Thyroid gland (tissue), 4 donors: ENCODE measurements at regions not wholly inside any gene's neighbourhood (a gene's known extent, or its start where the extent isn't known, plus 50 kb on each side); places are given as distances from the start of the nearest gene placed in this dataset.

Experiments used
- DNase-seq, 2 donors: peaks; one replicate each; pipeline ENCODE4 v3.0.0-alpha.2; 2019
- H3K27ac ChIP-seq, 3 donors: fragments of 200-600 bp; sonication (generic); 1 replicate in 2 of 3; 2 replicates in 1 of 3; pipeline ENCODE4 v1.5.1; 2016 to 2019; ENCODE audit warnings: mild to moderate bottlenecking in 1 of 3, moderate library complexity in 1 of 3
- H3K27me3 ChIP-seq: fragments of 200-600 bp; sonication (generic); one replicate; pipeline ENCODE4 v1.5.1; 2019
- H3K36me3 ChIP-seq, 2 donors: fragments of 200-600 bp; sonication (generic); one replicate each; pipeline ENCODE4 v1.5.1; 2016 to 2019
- H3K4me1 ChIP-seq, 2 donors: fragments of 200-600 bp; sonication (generic); one replicate each; pipeline ENCODE4 v1.5.1; 2017 to 2019
- H3K4me3 ChIP-seq, 3 donors: fragments of 200-600 bp; sonication (generic); replicated peaks in 1 of 3; 1 replicate in 2 of 3; 2 replicates in 1 of 3; pipeline ENCODE4 v1.5.1; 2016; ENCODE audit warnings: mild to moderate bottlenecking in 1 of 3
- H3K9me3 ChIP-seq: fragments of 200-600 bp; sonication (generic); one replicate; pipeline ENCODE4 v1.5.1; 2017
- CTCF ChIP-seq, 6 experiments: fragments of 200-600 bp in 3 of 6; fragments of 450-650 bp in 3 of 6; sonication (generic) in 3 of 6; IDR thresholded peaks; one replicate each; pipeline ENCODE4 v1.5.1; 2016 to 2019; ENCODE audit warnings: antibody characterized with exemption in 6 of 6, mild to moderate bottlenecking in 2 of 6, inconsistent platforms in 1 of 6, moderate library complexity in 1 of 6
- POLR2A ChIP-seq, 2 donors: fragments of 450-650 bp; IDR thresholded peaks; one replicate each; pipeline ENCODE4 v1.6.1; 2017; ENCODE audit warnings: antibody characterized with exemption in 2 of 2, mild to moderate bottlenecking in 2 of 2, moderate library complexity in 1 of 2
- WGBS, 2 donors: methylation state at CpG; one replicate each; pipeline ENCODE4 v1.1.5; 2017; 5-methylcytosine and 5-hydroxymethylcytosine counted together
- intact Hi-C: fragments of 100-400 bp; cut with DNase I; formaldehyde crosslinking; loops from one replicate; pipeline ENCODE4 v1.15.1; 2023

GRCh38 chr12:58283553-58283952 is 342.2 kb downstream of the ATP23 start:
- Histone ChIP-seq H3K4me3 (no peak overlapping the region), H3K27ac (no peak overlapping the region), H3K9me3 (no peaks in the 10 kb centered on the region), H3K36me3 (no peaks in the 10 kb centered on the region), H3K27me3 (no peaks in the 10 kb centered on the region), H3K4me1 (no peaks in the 10 kb centered on the region)
- DNase-seq, result no peak
- WGBS, 2 donors, result 33 to 52% methylated on average over 1 of the region's 1 CpG
- TF ChIP-seq CTCF (IDR thresholded peaks at IDR 0.05) (no peak), POLR2A (IDR thresholded peaks at IDR 0.05) (no peak)
- intact Hi-C loops, result no loop called here

GRCh38 chr12:58285551-58285950 is 344.2 kb downstream of the ATP23 start:
- H3K27ac ChIP-seq, result no peak overlapping the region
- H3K4me3 ChIP-seq, result no peak overlapping the region
- DNase-seq, result no peak
- no peaks in the 10 kb centered on the region for H3K4me1 ChIP-seq
- WGBS, 2 donors, result 53 to 60% methylated on average over 5 of the region's 5 CpGs
- intact Hi-C loops, result no loop called here
- no peaks in the 10 kb centered on the region for H3K27me3 ChIP-seq
- no peaks in the 10 kb centered on the region for H3K9me3 ChIP-seq
- no peaks in the 10 kb centered on the region for H3K36me3 ChIP-seq
- TF ChIP-seq CTCF (IDR thresholded peaks at IDR 0.05) (no peak), POLR2A (IDR thresholded peaks at IDR 0.05) (no peak)

GRCh38 chr12:58286353-58286752 is 345.0 kb downstream of the ATP23 start:
- no peak for DNase-seq
- TF ChIP-seq CTCF (IDR thresholded peaks at IDR 0.05) (no peak), POLR2A (IDR thresholded peaks at IDR 0.05) (no peak)
- intact Hi-C loops, result no loop called here

GRCh38 chr12:58288190-58288589 is 346.8 kb downstream of the ATP23 start:
- H3K4me3 ChIP-seq, result no peak overlapping the region
- no peaks in the 10 kb centered on the region for H3K36me3 ChIP-seq
- no peak overlapping the region for H3K27ac ChIP-seq
- WGBS, 2 donors, result 86 to 94% methylated on average over 6 of the region's 6 CpGs
- no peak for TF ChIP-seq CTCF (IDR thresholded peaks at IDR 0.05)
- TF ChIP-seq POLR2A (IDR thresholded peaks at IDR 0.05), result no peak
- no peaks in the 10 kb centered on the region for H3K4me1 ChIP-seq
- no peaks in the 10 kb centered on the region for H3K27me3 ChIP-seq
- no peak for DNase-seq
- H3K9me3 ChIP-seq, result no peaks in the 10 kb centered on the region
- intact Hi-C loops, result no loop called here

More at GRCh38 chr12:58286353-58286752, 345.0 kb downstream of the ATP23 start:
- no peak overlapping the region for H3K27ac ChIP-seq
- no peaks in the 10 kb centered on the region for H3K27me3 ChIP-seq
- H3K4me1 ChIP-seq, result no peaks in the 10 kb centered on the region
- H3K36me3 ChIP-seq, result no peaks in the 10 kb centered on the region
- no peak overlapping the region for H3K4me3 ChIP-seq
- H3K9me3 ChIP-seq, result no peaks in the 10 kb centered on the region

- no peak for TF ChIP-seq POLR2A (IDR thresholded peaks at IDR 0.05)
- TF ChIP-seq CTCF (IDR thresholded peaks at IDR 0.05), result no peak
- intact Hi-C loops, result no loop called here
- no peaks in the 10 kb centered on the region for H3K4me1 ChIP-seq
- no peaks in the 10 kb centered on the region for H3K36me3 ChIP-seq
- DNase-seq, result no peak
- no peaks in the 10 kb centered on the region for H3K27me3 ChIP-seq
- H3K4me3 ChIP-seq, result no peak overlapping the region
- 82 to 85% methylated on average over 1 of the region's 1 CpG for WGBS, 2 donors
- no peaks in the 10 kb centered on the region for H3K9me3 ChIP-seq
- H3K27ac ChIP-seq, result no peak overlapping the region
Observed at GRCh38 chr12:58291106-58291505, 349.7 kb downstream of the ATP23 start.
